ENCODE measurements at regions not wholly inside any gene's neighbourhood (a gene's known extent, or its start where the extent isn't known, plus 50 kb on each side); places are given as distances from the start of the nearest gene placed in this dataset.

GRCh38 chr7:153047079-153047959, 287.8 kb downstream of the ACTR3B start:
- 83 to 88% methylated on average over 21 of the region's 21 CpGs for WGBS, 2 donors
- ATAC-seq (no peak), DNase-seq (no peak)
- Histone ChIP-seq H3K4me1 (no peaks in the 10 kb centered on the region), H3K4me3 (no peak overlapping the region), H3K27me3 (peaks cover 0 to 6% (median 0%) of the 10 kb centered on the region in 7 donors), H3K27ac (no peak overlapping the region), H3K9me3 (no peaks in the 10 kb centered on the region), H3K36me3 (no peaks in the 10 kb centered on the region)
- TF ChIP-seq, protein P1, sequence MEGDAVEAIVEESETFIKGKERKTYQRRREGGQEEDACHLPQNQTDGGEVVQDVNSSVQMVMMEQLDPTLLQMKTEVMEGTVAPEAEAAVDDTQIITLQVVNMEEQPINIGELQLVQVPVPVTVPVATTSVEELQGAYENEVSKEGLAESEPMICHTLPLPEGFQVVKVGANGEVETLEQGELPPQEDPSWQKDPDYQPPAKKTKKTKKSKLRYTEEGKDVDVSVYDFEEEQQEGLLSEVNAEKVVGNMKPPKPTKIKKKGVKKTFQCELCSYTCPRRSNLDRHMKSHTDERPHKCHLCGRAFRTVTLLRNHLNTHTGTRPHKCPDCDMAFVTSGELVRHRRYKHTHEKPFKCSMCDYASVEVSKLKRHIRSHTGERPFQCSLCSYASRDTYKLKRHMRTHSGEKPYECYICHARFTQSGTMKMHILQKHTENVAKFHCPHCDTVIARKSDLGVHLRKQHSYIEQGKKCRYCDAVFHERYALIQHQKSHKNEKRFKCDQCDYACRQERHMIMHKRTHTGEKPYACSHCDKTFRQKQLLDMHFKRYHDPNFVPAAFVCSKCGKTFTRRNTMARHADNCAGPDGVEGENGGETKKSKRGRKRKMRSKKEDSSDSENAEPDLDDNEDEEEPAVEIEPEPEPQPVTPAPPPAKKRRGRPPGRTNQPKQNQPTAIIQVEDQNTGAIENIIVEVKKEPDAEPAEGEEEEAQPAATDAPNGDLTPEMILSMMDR (IDR thresholded peaks at IDR 0.05) = no peak
- intact Hi-C loops (cut with DNase I) = no loop called here

DNA sequence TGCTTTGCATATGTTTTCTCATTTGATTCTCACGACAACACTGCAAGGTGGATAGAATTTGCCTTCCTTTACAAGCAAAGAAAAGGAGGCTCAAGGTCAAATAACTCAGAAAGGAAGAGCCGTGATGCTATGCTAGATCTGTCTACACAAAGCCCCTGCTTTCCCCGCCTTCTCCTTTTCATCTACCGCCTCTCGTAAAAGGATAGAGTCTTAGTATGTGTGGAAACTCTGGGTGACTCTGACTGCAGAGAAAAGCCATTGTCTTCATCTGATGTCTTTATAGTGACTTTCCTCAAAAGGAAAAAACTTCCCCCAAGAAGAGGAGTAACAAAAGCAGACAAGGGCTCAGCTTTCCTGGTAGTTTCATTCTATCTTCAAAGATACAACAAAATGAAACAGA, 292.7 kb downstream of the ACTR3B start:
- TF ChIP-seq, protein P1 (IDR thresholded peaks at IDR 0.05) = no peak
- H3K4me3 ChIP-seq = no peak overlapping the region
- intact Hi-C loops (cut with DNase I) = no loop called here
- no peaks in the 10 kb centered on the region for H3K9me3 ChIP-seq
- 81 to 87% methylated on average over 5 of the region's 5 CpGs for WGBS, 2 donors
- H3K27me3 ChIP-seq = peaks cover 0 to 6% (median 0%) of the 10 kb centered on the region in 7 donors
- no peak overlapping the region for H3K27ac ChIP-seq
- DNase-seq = no peak
- H3K36me3 ChIP-seq = no peaks in the 10 kb centered on the region
- no peaks in the 10 kb centered on the region for H3K4me1 ChIP-seq
- no peak for ATAC-seq

DNA sequence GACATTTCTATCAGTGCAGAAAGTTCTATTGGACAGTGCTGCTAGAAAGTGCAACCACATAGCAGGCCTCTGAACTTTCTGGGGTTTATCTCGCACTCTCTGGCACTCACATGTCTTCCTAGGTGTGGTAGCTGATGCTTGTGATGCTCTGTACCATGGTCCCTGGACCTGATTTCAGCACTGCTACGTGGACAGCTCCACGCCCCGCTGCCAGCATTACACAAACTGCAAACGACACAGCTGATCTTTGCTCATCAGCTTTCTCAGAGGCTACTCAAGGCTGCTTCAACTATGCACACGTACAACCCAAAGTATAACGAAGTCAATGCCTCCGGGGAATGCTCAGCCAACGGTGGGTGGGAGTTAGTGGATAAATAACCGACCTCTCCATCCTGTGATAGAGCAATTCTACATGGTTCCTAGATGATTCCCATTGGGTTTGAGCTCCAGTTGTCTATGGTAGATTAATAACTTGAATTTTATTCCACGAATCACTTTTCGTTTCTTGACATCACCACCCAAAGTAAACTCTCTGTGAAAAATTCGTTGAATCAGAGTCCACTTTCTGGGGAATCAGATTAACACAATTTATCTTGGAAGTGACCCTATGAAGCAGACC, 302.5 kb downstream of the ACTR3B start:
- TF ChIP-seq, protein P1 (IDR thresholded peaks at IDR 0.05) = no peak
- Histone ChIP-seq H3K27ac (no peak overlapping the region), H3K9me3 (peaks cover 0 to 6% (median 0%) of the 10 kb centered on the region in 11 donors), H3K27me3 (peaks cover 0 to 5% (median 0%) of the 10 kb centered on the region in 7 donors), H3K4me3 (no peak overlapping the region), H3K36me3 (no peaks in the 10 kb centered on the region), H3K4me1 (no peaks in the 10 kb centered on the region)
- DNase-seq (no peak), ATAC-seq (no peak)
- 40 to 42% methylated on average over 13 of the region's 13 CpGs for WGBS, 2 donors
- intact Hi-C loops (cut with DNase I) = no loop called here

DNA sequence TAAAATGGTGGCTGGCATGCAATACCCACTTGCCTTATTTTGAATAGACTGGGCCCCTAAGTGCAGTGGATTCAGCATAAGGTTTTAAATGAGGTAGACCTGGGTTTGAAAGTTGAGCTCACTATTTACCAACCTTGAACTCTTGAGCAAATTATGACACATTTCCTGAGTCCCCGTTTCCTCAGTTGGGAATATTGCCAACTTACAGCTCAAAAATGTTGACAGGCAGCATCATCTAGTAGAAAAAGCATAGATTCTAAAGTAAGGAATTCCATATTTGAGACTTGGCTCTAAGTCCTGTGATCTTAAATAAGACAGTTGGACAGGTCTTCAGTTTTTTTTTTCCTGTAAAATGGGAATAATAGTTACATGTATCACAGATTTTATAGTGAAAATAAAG, 305.5 kb downstream of the ACTR3B start:
- ATAC-seq = no peak
- no peaks in the 10 kb centered on the region for H3K4me1 ChIP-seq
- DNase-seq = no peak
- H3K9me3 ChIP-seq = peaks cover 0 to 6% (median 0%) of the 10 kb centered on the region in 11 donors
- 19 to 47% methylated on average over 1 of the region's 1 CpG for WGBS, 2 donors
- H3K4me3 ChIP-seq = no peak overlapping the region
- intact Hi-C loops (cut with DNase I) = no loop called here
- TF ChIP-seq, protein P1 (IDR thresholded peaks at IDR 0.05) = no peak
- H3K27me3 ChIP-seq = peaks cover 0 to 5% (median 0%) of the 10 kb centered on the region in 7 donors
- H3K27ac ChIP-seq = no peak overlapping the region
- H3K36me3 ChIP-seq = no peaks in the 10 kb centered on the region

All from heart right ventricle (tissue), 16 donors.